ENCODE measurements at regions not wholly inside any gene's neighbourhood (a gene's known extent, or its start where the extent isn't known, plus 50 kb on each side); places are given as distances from the start of the nearest gene placed in this dataset.
A peak's percentile ranks its signal among the peaks of the same experiment; 100 is the strongest.

DNA sequence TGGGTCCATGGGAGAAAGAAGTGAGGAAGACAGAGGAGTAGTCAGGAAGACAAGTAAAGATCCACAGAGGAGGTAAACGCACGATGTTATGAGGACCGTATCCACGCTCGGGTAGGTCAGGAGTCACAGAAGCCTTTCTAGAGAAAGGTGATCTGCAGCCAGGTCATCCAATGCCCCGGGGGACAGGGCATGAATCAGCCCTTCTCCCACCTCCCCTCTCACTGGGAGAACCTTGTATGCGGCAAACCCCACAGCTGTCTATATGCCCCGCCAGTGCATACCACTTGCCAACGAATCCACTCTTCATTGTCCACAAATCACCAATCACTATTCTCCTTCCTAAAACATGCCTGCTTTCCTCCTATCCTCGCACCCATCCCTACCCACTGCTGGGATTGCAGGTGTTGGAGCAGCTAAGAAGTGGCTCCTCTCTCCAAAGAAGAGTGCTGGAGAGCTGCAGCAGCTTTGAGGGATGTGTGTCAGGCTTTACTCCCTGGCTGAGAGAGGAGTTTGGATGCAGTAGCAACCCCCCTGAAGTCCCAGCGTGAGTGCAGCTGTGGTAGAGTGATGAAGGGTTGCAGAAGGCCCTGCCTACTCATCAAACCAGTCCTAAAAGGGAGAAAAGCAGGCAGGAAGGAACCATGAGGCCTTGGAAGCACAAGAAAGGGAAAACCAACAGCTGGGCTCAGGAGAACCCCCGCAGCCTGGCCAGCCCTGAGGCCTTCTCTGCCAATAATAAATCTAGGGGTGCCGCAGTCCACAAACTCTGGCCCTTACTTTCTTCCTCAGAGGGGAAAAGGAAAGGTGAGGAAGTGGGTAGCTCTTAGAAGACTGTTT, 102.2 kb upstream of the GADD45A start:
- no peak overlapping the region for H3K4me3 ChIP-seq (ENCODE audit: extremely low read depth in 1 of 4, insufficient read depth in 2 of 4, low read depth in 3 of 4, low read length in 4 of 4)
- H2BK15ac ChIP-seq (ENCODE audit: low read length), result no peak overlapping the region; the same call in 1 of the 2 replicates
- no peak overlapping the region for H3K56ac ChIP-seq (replicated peaks; ENCODE audit: insufficient read length, low read depth, low read length)
- POLR2A ChIA-PET (ENCODE audit: partially characterized antibody), result interaction anchor here (1.7 kb wide), 1 partner anchor 10 kb away, joined by 3 read pairs; no protein-coding TSS in a partner anchor
- H2AFZ ChIP-seq (ENCODE audit: low read length), result peak overlapping the region; percentile 79; the same call in 1 of the 2 replicates
- H2BK12ac ChIP-seq (ENCODE audit: low read depth, low read length), result no peak overlapping the region
- H3K23me2 ChIP-seq (ENCODE audit: low read depth, low read length), result peaks cover 2% of the 10 kb centered on the region; the same call in 1 of the 2 replicates
- FAIRE-seq (no peak), DNase-seq (ENCODE audit: low read depth in 1 of 2, low spot score in 2 of 2) (no peak)
- no peak overlapping the region for H3K9ac ChIP-seq (replicated peaks in 1 of 4; ENCODE audit: extremely low read depth in 1 of 4, low read depth in 3 of 4, low read length in 3 of 4)
- 88% methylated on average over 13 of the region's 13 CpGs; no CpG with 5 or more reads in 1 of the 2 experiments for WGBS, 2 experiments (ENCODE audit: extremely low coverage in 1 of 2, insufficient coverage in 1 of 2, insufficient read length in 1 of 2, insufficient replicate concordance in 2 of 2, low coverage in 1 of 2, low lambda C conversion rate in 2 of 2, missing lambda C conversion rate in 1 of 2)
- H4K20me1 ChIP-seq (replicated peaks in 1 of 2; ENCODE audit: control insufficient read depth in 1 of 2, insufficient read depth in 2 of 2, low read length in 2 of 2), result no peaks in the 10 kb centered on the region
- no peak overlapping the region for H3K27ac ChIP-seq (ENCODE audit: low read depth, low read length)
- CTCF ChIA-PET (ENCODE audit: partially characterized antibody), result interaction anchor here (1.1 to 4.4 kb wide), 7 partner anchors 10 to 183 kb away, joined by 3 to 34 read pairs (median 5); no protein-coding TSS in a partner anchor
- H2BK120ac ChIP-seq (replicated peaks; ENCODE audit: low read depth, low read length), result no peak overlapping the region
- H3K18ac ChIP-seq (ENCODE audit: extremely low read depth, low read length), result no peak overlapping the region
- no peak overlapping the region for H2AK5ac ChIP-seq (ENCODE audit: low read depth, low read length)
- no peaks in the 10 kb centered on the region for H3K79me1 ChIP-seq (ENCODE audit: low read depth, low read length)
- no peak overlapping the region for H2BK20ac ChIP-seq (ENCODE audit: low read length)
- no peaks in the 10 kb centered on the region for H3K36me3 ChIP-seq (ENCODE audit: control insufficient read depth in 2 of 4, insufficient read depth in 4 of 4, low read length in 3 of 4)
- peaks cover 0 to 4% (median 0%) of the 10 kb centered on the region in 4 experiments; a peak in 2 of 7 replicates for H3K27me3 ChIP-seq (replicated peaks in 1 of 4; ENCODE audit: control insufficient read depth in 3 of 4, extremely low read depth in 1 of 4, insufficient read depth in 3 of 4, low read length in 3 of 4)
- no peak overlapping the region for H2BK5ac ChIP-seq (ENCODE audit: low read depth, low read length)
- no peak overlapping the region for H4K91ac ChIP-seq (replicated peaks; ENCODE audit: insufficient read length, low read length)
- H4K8ac ChIP-seq (ENCODE audit: extremely low read depth, insufficient read depth, low read length), result no peak overlapping the region
- 0 out of 7 replicates have a peak, but pooled peaks cover 0 to 4% (median 0%) of the 10 kb centered on the region in 4 experiments for H3K4me1 ChIP-seq (replicated peaks in 1 of 4; ENCODE audit: control insufficient read depth in 3 of 4, insufficient read depth in 4 of 4, low read length in 3 of 4)
- no peak overlapping the region for H3K23ac ChIP-seq (ENCODE audit: insufficient read length)
- no peak overlapping the region for H3K4me2 ChIP-seq (ENCODE audit: insufficient read depth in 1 of 2, low read depth in 2 of 2, low read length in 2 of 2)
- no peak overlapping the region for H4K5ac ChIP-seq (ENCODE audit: insufficient read length, low read depth, low read length)
- no peaks in the 10 kb centered on the region for H3K9me3 ChIP-seq (ENCODE audit: insufficient read depth in 2 of 2, low read depth in 1 of 2, low read length in 1 of 2)
- no peak overlapping the region for H3K4ac ChIP-seq (replicated peaks; ENCODE audit: insufficient read length, low read depth, low read length)
- H3K14ac ChIP-seq (ENCODE audit: insufficient read length), result no peak overlapping the region
- H3K79me2 ChIP-seq (ENCODE audit: control insufficient read depth in 1 of 2, insufficient read depth in 2 of 2, low read length in 2 of 2), result no peaks in the 10 kb centered on the region
- TF ChIP-seq POU5F1 (IDR thresholded peaks at IDR 0.05; ENCODE audit: low read depth, low read length) (no peak), SIRT6 (IDR thresholded peaks at IDR 0.05; ENCODE audit: low read length) (no peak), TBP (IDR thresholded peaks at IDR 0.05; ENCODE audit: low read depth, low read length) (no peak), NANOG (IDR thresholded peaks at IDR 0.05; ENCODE audit: insufficient read depth, low read depth, low read length, poor library complexity, severe bottlenecking) (no peak), POLR2A (IDR thresholded peaks at IDR 0.05; ENCODE audit: control extremely low read depth in 1 of 2, low read depth in 2 of 2, low read length in 2 of 2) (no peak), SP1 (IDR thresholded peaks at IDR 0.05; ENCODE audit: low read depth, low read length) (no peak), BRCA1 (IDR thresholded peaks at IDR 0.05; ENCODE audit: low read depth, low read length) (no peak), CEBPB (IDR thresholded peaks at IDR 0.05; ENCODE audit: low read depth, low read length) (no peak), RXRA (IDR thresholded peaks at IDR 0.05; ENCODE audit: insufficient read depth, low read depth, low read length) (no peak), KDM4A (IDR thresholded peaks at IDR 0.05; ENCODE audit: low read depth, low read length, severe bottlenecking) (no peak), NRF1 (IDR thresholded peaks at IDR 0.05; ENCODE audit: low read depth, low read length) (no peak), SP4 (IDR thresholded peaks at IDR 0.05; ENCODE audit: low read length) (no peak)
- TF ChIP-seq, protein P1, sequence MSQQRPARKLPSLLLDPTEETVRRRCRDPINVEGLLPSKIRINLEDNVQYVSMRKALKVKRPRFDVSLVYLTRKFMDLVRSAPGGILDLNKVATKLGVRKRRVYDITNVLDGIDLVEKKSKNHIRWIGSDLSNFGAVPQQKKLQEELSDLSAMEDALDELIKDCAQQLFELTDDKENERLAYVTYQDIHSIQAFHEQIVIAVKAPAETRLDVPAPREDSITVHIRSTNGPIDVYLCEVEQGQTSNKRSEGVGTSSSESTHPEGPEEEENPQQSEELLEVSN (IDR thresholded peaks at IDR 0.05), result no peak

Measured in H1 (cell line).